ENCODE measurements at regions not wholly inside any gene's neighbourhood (a gene's known extent, or its start where the extent isn't known, plus 50 kb on each side); places are given as distances from the start of the nearest gene placed in this dataset.
"Not testable (repeated sequence)": the region's sequence is repeated elsewhere in the genome, so short reads cannot be mapped to it uniquely, and the experiment has no call there.

GRCh38 chr9:93900971-93901861 lies 53.9 kb downstream of the BARX1 start:
- DNase-seq: no peak

GRCh38 chr9:93900436-93900819 lies 54.7 kb downstream of the BARX1 start:
- no peak for DNase-seq

DNA sequence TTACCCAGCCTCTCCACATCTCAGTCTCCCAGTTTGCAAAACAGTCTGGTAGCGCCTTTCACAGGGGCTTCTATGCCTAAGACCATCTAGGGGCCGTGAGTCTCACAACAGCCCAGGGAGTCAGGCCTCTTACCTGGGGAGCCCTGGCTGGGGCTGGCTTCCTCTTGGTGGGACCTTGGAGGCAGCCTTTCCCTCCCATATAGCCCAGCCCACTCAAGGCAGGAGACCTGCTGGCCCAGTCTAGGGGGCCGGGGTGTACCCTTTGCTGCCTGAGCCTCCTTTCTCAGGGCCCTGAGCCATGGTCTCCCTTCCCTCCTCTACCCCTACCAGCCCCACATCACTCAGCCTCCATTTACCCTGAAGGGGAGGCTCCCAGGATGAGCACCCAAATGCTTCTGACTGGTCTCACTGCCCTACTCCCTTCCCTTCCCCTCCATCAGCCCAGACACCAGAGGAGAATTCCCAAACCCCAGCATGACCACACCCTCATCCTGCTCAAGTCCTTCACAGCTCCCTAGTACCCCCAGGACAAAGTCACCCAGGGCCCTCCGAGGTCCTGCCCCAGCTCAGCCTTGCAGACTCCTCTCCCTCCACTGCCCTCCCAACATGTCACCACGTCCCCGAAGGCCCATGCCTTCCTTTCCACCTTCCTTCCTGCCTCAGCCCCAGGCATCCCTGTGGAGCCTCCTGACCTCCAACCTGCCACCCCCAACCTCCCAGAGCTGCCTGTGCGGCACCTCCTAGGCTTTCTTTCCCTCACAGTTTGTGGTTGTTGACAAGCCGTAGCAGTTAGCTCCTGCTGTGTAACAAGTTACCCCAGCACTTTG lies 55.3 kb downstream of the BARX1 start:
- no peak for DNase-seq

DNA sequence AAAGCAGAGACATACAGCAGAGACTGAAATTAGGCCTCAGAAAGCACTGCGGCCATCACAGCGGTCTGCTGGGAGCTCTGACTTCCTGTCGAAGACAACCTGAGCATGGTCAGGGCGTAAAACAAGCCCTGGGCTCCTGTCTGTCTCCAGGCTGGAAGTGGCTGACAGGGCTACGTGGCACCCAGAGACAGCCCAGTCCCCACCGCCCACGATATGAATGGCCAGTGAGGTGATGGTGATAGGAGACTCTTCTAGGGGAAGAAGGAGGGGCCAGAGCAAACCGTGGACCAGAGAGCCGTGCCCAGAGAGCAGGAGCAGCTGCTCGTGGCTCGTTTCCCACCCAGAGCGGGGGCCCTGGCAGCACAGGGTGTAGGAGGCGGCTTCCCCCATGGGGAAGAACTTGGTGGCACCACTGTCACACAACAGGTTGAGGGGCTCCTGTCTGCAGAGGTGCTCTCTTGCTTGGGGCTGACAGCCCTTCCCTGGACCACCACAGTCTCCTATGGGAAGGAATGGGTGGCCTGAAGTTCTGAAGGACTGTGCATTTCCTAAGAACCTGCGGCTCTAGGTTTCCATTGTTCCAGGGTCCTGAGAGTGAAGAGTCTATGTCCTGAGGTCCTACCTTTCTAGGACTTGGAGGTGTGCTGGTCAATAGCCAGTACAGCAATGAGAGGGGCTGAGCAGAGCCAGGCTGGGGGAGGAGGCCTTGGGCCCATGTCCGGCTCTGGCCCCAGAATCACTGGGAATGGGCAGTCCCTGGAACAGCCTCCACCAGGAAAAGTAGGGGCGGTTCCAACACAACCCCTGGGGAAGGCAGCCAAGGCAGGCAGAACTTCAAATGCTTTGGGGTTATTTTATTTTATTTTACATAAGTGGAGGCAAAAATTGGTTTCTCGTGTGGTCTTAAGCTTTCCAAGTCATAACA lies 56.4 kb downstream of the BARX1 start:
- DNase-seq: no peak

- DNase-seq: no peak
Observed at GRCh38 chr9:93898026-93898425, 57.1 kb downstream of the BARX1 start.

DNA sequence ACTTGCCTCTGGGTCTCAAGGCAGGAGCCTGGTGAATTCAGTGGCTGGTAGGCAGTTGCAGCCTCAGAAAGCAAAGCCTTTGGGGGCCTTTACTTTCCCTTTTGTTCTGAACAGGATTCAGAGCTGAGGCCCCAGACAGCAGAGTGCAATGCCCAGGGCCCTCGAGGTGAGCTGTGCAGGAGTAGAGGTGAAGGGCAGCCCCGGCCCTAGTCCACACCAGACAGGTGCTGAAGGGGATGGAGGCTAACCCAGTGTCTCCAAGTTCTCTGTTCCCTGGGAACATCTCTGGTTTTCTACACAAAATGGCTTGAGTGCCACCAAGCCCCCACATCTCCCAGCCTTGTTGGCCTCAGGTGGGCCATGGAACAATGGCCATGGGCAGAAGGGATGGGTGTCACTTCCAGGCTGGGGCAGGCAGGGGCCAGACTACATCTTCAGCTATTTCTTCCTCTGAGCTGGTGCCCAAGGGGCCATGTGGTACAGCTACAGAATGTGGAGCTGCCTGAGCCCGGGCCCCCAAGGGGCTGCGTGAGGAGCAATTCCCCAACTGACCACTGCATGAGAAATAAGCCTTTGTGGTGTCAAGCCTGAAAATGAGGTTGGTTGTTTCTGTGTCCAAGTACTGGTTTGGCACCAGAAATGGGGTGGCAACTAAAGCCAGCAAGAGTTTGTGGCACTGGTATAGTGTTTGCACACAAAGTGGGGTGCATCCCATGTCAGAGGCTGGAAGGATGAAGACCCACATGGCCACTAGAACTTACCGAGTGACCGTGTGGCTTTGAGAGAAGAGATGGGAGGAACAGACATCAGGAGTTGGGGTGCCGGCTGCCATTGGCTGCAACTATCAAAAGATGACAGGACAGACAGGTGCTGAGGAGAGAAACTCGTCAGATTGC lies 57.8 kb downstream of the BARX1 start:
- DNase-seq: no peak

DNA sequence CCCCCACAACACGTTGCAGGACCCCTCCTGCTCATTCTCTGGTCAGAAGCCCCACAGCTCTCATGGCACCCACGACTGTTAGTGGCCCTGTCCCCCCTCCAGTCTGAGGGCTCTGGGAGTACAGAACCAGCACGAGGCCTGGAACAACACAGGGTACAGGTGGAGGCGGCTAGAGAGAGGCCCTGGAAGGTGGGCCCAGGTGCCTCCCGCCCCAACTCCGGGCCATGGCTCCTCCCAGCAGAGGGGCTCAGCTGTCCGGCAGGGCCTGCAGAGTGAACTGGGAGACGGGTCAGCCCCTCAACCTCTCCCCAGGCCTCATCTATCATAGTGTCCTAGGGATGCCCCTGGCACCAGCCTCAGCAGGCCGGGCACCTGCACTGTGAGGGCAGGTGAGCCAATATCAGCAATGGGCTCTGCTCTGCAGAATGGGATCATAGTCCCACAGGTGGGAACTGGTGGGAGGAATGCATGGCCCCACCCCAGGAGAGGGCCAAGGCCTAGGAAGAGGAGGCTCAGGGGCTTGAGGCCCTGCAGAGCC lies 58.6 kb downstream of the BARX1 start:
- DNase-seq: no peak

DNA sequence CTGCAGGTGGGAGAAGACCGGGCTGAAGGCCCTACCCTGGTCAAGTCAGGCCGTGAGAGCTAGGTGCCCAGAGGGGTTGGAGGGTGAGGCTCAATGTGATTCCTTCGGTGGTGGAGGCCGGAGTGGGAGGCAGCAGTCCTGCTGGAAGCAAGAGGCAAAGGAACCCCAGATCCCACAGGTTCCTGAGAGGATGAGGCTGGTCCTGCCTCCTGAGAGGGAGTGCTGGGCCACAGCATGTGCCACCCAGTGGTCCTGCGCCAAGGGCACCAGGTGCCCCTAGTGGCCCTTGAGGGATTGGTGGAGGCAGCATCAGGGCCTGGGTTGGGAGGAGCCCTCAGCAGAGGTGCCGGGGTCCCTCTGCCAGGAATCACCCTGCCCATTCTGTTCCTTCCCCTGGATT lies 59.1 kb downstream of the BARX1 start:
- no peak for DNase-seq

GRCh38 chr9:93895535-93895934 lies 59.6 kb downstream of the BARX1 start:
- DNase-seq: no peak

- DNase-seq: no peak
Observed at GRCh38 chr9:93894691-93895079, 60.5 kb downstream of the BARX1 start.

- no peak for DNase-seq
Observed at GRCh38 chr9:93893899-93894690, 61.1 kb downstream of the BARX1 start.

- DNase-seq: no peak
Observed at GRCh38 chr9:93893194-93893593, 62.0 kb downstream of the BARX1 start.

DNA sequence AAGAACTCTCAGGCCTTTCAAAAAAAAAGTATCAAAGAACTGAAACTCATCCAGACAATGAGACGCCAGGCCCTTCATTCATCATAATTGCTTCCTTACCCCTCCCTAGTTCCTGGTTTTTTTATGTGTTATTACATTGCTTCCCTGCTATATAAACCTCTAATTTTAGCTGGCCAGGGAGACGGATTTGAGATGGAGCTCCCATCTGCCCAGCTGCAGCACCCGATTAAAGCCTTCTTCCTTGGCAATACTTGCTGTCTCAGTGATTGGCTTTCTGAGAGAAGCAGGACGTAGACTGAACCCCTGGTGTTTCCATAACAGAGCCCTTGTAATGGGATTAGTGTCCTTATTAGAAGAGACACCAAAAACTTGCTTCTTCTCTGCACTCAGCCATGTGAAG lies 62.4 kb downstream of the BARX1 start:
- DNase-seq: no peak

DNA sequence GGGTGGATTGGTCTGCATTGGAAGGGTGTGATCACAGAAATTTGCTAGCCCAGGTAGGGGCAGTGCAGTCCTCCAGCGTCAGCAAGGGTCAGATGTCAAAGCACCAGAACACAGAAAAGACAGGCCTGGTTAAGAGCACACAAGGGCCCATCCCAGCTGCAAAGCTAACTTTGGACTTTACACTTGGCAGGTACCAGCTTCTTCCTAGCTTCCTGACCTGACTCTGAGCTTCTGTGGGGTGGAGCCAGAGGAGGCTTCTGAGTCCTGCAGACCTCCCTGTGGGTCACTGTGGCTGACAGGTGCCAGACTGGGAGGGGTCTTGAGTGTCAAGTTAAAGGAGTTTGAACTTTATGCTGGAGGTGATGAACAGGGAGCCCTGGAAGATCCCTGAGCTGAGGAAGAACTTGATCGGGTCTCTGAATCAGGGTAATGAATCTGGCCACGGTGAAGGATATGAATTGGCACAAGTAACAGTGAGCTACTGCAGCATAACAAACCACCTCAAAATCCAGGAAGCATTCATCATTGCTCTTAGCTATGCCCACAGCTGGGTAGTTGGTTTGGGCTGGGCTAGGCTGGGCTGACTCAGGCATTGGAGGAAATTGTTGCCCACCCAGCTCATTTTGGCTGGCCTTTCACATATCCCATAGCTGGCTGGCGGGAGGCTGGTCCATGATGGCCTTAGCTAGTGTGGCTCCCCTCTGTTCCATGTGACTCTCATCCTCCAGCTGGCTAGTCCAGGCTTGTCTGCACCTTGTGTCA lies 63.4 kb downstream of the BARX1 start:
- no peak for DNase-seq

- DNase-seq: no peak
Observed at GRCh38 chr9:93891050-93891449, 64.1 kb downstream of the BARX1 start.

DNA sequence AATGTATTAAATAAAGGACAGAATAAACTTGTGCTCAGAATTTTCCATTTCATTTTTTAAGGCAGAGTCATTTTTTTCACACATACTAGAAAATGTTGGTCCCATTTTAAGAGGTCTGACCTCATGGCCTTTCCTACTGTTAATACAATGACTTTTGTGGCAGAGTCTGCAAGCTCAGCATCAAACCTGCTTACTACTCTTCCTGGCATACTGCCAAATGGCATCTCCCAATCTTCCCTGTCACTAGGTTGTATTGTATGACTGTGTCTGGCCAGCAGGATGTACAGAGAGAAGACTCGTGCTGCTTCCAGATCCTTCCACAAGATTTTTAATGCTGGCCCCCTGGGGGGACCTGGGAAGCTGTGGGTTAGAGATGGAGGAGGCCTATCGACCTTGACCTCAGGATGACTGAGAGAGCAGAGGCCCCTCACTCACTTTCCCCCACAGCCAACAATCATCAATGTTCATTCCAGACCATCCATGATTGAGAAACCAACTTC lies 64.7 kb downstream of the BARX1 start:
- DNase-seq: no peak

GRCh38 chr9:93886911-93887310 lies 68.2 kb downstream of the BARX1 start:
- no peak for DNase-seq

DNA sequence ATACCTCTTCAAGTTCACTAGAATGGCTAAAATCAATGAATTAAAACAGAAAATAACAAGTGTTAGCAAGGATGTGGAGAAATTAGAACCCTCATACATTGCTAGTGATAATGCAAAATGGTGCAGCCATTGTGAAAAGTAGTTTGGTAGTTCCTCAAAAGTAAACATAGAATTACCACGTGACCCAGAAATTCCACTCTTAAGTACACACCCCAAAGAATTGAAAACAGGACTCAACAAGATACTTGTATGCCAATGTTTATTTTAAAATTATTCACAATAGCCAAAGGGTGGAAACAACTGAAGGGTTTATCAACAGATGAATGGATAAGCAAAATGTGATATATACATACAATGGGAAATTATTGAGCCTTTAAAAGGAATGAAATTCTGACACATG lies 70.3 kb downstream of the BARX1 start:
- no peak for DNase-seq

- DNase-seq: not testable (repeated sequence)
Observed at GRCh38 chr9:93879662-93880407, 75.3 kb downstream of the BARX1 start.

All from central memory CD4-positive, alpha-beta T cell (primary cell).